Activated CD8-positive, alpha-beta T cell treated with anti-CD3 and anti-CD28 coated beads for 36 hours (primary cell): ENCODE measurements at regions not wholly inside any gene's neighbourhood (a gene's known extent, or its start where the extent isn't known, plus 50 kb on each side); places are given as distances from the start of the nearest gene placed in this dataset.

Experiments used
- ATAC-seq: fragments of 200-7000 bp; cut with Tn5 transposase; one replicate; pipeline ENCODE4 v1.10.0; 2021; ENCODE audit warnings: mild to moderate bottlenecking, moderate library complexity
- CTCF ChIA-PET: fragments of 350-600 bp; sonication (Branson Sonifier 250); formaldehyde crosslinking; loops from one replicate; lab custom pipeline; 2021; ENCODE audit warnings: antibody characterized with exemption; lab: Charles Lee
- POLR2A ChIA-PET: fragments of 350-600 bp; sonication (Branson Sonifier 250); formaldehyde crosslinking; loops from one replicate; lab custom pipeline; 2021; ENCODE audit warnings: antibody characterized with exemption; lab: Charles Lee
- DNase-seq: peaks from one replicate; pipeline ENCODE4 v3.0.0-alpha.2; 2020
- H3K27ac Mint-ChIP-seq: one replicate; pipeline ENCODE4 v1.8.0; 2021; ENCODE audit warnings: mild to moderate bottlenecking, mixed read lengths
- H3K27me3 Mint-ChIP-seq: one replicate; pipeline ENCODE4 v1.8.0; 2021; ENCODE audit warnings: mixed read lengths
- H3K36me3 Mint-ChIP-seq: one replicate; pipeline ENCODE4 v1.8.0; 2021; ENCODE audit warnings: low read depth, mixed read lengths
- H3K4me1 Mint-ChIP-seq: one replicate; pipeline ENCODE4 v1.8.0; 2021; ENCODE audit warnings: low read depth, mixed read lengths
- H3K4me3 Mint-ChIP-seq: one replicate; pipeline ENCODE4 v1.8.0; 2021; ENCODE audit warnings: mild to moderate bottlenecking, moderate library complexity, mixed read lengths
- H3K9me3 Mint-ChIP-seq: one replicate; pipeline ENCODE4 v1.8.0; 2021; ENCODE audit warnings: mixed read lengths
- CTCF ChIP-seq: fragments of 200-600 bp; IDR thresholded peaks from one replicate; pipeline ENCODE4 v1.8.0; 2022; ENCODE audit warnings: antibody characterized with exemption, mild to moderate bottlenecking
- intact Hi-C: fragments of 100-400 bp; cut with micrococcal nuclease; formaldehyde crosslinking; loops from one replicate; pipeline ENCODE4 v1.10.0; 2022

GRCh38 chr3:22969276-22969675 is 233.9 kb upstream of the UBE2E2 start:
- TF ChIP-seq CTCF = no peak
- Mint-ChIP-seq H3K4me1 (no peaks in the 10 kb centered on the region), H3K27ac (no peak overlapping the region), H3K27me3 (no peaks in the 10 kb centered on the region), H3K36me3 (no peaks in the 10 kb centered on the region), H3K4me3 (no peak overlapping the region), H3K9me3 (no peaks in the 10 kb centered on the region)
- intact Hi-C loops = no loop called here
- ATAC-seq = no peak
- no peak for DNase-seq
- POLR2A ChIA-PET = no interaction called here
- CTCF ChIA-PET = no interaction called here

- no peak for TF ChIP-seq CTCF
- DNase-seq = no peak
- ATAC-seq = no peak
- no peak overlapping the region for H3K4me3 Mint-ChIP-seq
- H3K9me3 Mint-ChIP-seq = no peaks in the 10 kb centered on the region
- ChIA-PET POLR2A (no interaction called here), CTCF (no interaction called here)
- H3K4me1 Mint-ChIP-seq = no peaks in the 10 kb centered on the region
- no peak overlapping the region for H3K27ac Mint-ChIP-seq
- no peaks in the 10 kb centered on the region for H3K36me3 Mint-ChIP-seq
- intact Hi-C loops = no loop called here
- no peaks in the 10 kb centered on the region for H3K27me3 Mint-ChIP-seq
Observed at GRCh38 chr3:22971497-22971896, 231.6 kb upstream of the UBE2E2 start.

- H3K36me3 Mint-ChIP-seq = no peaks in the 10 kb centered on the region
Observed at GRCh38 chr3:22977042-22977441, 226.1 kb upstream of the UBE2E2 start.

GRCh38 chr3:22977650-22978289 is 225.4 kb upstream of the UBE2E2 start:
- ATAC-seq (no peak), DNase-seq (no peak)
- intact Hi-C loops = no loop called here
- Mint-ChIP-seq H3K27ac (no peak overlapping the region), H3K4me3 (no peak overlapping the region), H3K36me3 (no peaks in the 10 kb centered on the region), H3K4me1 (peaks cover 6% of the 10 kb centered on the region), H3K27me3 (no peaks in the 10 kb centered on the region), H3K9me3 (no peaks in the 10 kb centered on the region)
- ChIA-PET CTCF (no interaction called here), POLR2A (no interaction called here)
- no peak for TF ChIP-seq CTCF

More at GRCh38 chr3:22977042-22977441, 226.1 kb upstream of the UBE2E2 start:
- Mint-ChIP-seq H3K27ac (no peak overlapping the region), H3K4me3 (no peak overlapping the region), H3K4me1 (peaks cover 6% of the 10 kb centered on the region), H3K27me3 (no peaks in the 10 kb centered on the region), H3K9me3 (no peaks in the 10 kb centered on the region)
- TF ChIP-seq CTCF = no peak
- CTCF ChIA-PET = no interaction called here
- intact Hi-C loops = no loop called here
- ATAC-seq (no peak), DNase-seq (no peak)
- POLR2A ChIA-PET = no interaction called here

- intact Hi-C loops = no loop called here
- no peaks in the 10 kb centered on the region for H3K27me3 Mint-ChIP-seq
Observed at GRCh38 chr3:22979581-22979980, 223.5 kb upstream of the UBE2E2 start.

More at GRCh38 chr3:22979581-22979980, 223.5 kb upstream of the UBE2E2 start:
- ChIA-PET POLR2A (no interaction called here), CTCF (no interaction called here)
- TF ChIP-seq CTCF = no peak
- no peak overlapping the region for H3K27ac Mint-ChIP-seq
- H3K9me3 Mint-ChIP-seq = no peaks in the 10 kb centered on the region
- DNase-seq = no peak
- no peak for ATAC-seq
- H3K36me3 Mint-ChIP-seq = no peaks in the 10 kb centered on the region
- H3K4me1 Mint-ChIP-seq = peaks cover 6% of the 10 kb centered on the region
- H3K4me3 Mint-ChIP-seq = no peak overlapping the region
